HG03159 (cell line): ENCODE measurements at regions not wholly inside any gene's neighbourhood (a gene's known extent, or its start where the extent isn't known, plus 50 kb on each side); places are given as distances from the start of the nearest gene placed in this dataset.
"Not testable (repeated sequence)": the region's sequence is repeated elsewhere in the genome, so short reads cannot be mapped to it uniquely, and the experiment has no call there.

ENCODE experiments used
- ATAC-seq: cut with Tn5 transposase; IDR thresholded peaks from one replicate; pipeline ENCODE4 v1.9.1; 2021; ENCODE audit warnings: mild to moderate bottlenecking, moderate library complexity; ENCODE audit not compliant: unreplicated experiment

- ATAC-seq = peak; percentile 94
These were observed 102.7 kb upstream of the DPH5 start for GRCh38 chr1:101128211-101128727.

GRCh38 chr1:101124405-101124804, 98.8 kb upstream of the DPH5 start:
- no peak for ATAC-seq

GRCh38 chr1:101123904-101124303, 98.3 kb upstream of the DPH5 start:
- not testable (repeated sequence) for ATAC-seq

GRCh38 chr1:101122452-101123166, 97.0 kb upstream of the DPH5 start:
- ATAC-seq = peak; percentile 93

GRCh38 chr1:101121975-101122374, 96.4 kb upstream of the DPH5 start:
- no peak for ATAC-seq

- no peak for ATAC-seq
These were observed 95.9 kb upstream of the DPH5 start for GRCh38 chr1:101121504-101121903.

- no peak for ATAC-seq
These were observed 95.3 kb upstream of the DPH5 start for GRCh38 chr1:101120868-101121267.

- ATAC-seq = no peak
These were observed 93.7 kb upstream of the DPH5 start for GRCh38 chr1:101119289-101119688.

GRCh38 chr1:101116006-101116405, 90.4 kb upstream of the DPH5 start:
- ATAC-seq = no peak

- no peak for ATAC-seq
These were observed 89.5 kb upstream of the DPH5 start for GRCh38 chr1:101115112-101115511.

- ATAC-seq = not testable (repeated sequence)
These were observed 88.5 kb upstream of the DPH5 start for GRCh38 chr1:101114128-101114527.

GRCh38 chr1:101112051-101112780, 86.6 kb upstream of the DPH5 start:
- ATAC-seq = peak; percentile 98

- ATAC-seq = no peak
These were observed 85.9 kb upstream of the DPH5 start for GRCh38 chr1:101111461-101111860.

GRCh38 chr1:101109791-101110190, 84.2 kb upstream of the DPH5 start:
- ATAC-seq = no peak

- no peak for ATAC-seq
These were observed 82.5 kb upstream of the DPH5 start for GRCh38 chr1:101108111-101108500.

GRCh38 chr1:101107496-101108110, 82.0 kb upstream of the DPH5 start:
- ATAC-seq = no peak

GRCh38 chr1:101105877-101106276, 80.3 kb upstream of the DPH5 start:
- ATAC-seq = no peak

GRCh38 chr1:101102426-101103156, 77.0 kb upstream of the DPH5 start:
- ATAC-seq = no peak

GRCh38 chr1:101101360-101101759, 75.8 kb upstream of the DPH5 start:
- no peak for ATAC-seq

- no peak for ATAC-seq
These were observed 75.1 kb upstream of the DPH5 start for GRCh38 chr1:101100674-101101073.

GRCh38 chr1:101098907-101099306, 73.3 kb upstream of the DPH5 start:
- ATAC-seq = no peak
